Effector memory CD4-positive, alpha-beta T cell (primary cell): ENCODE measurements at regions not wholly inside any gene's neighbourhood (a gene's known extent, or its start where the extent isn't known, plus 50 kb on each side); places are given as distances from the start of the nearest gene placed in this dataset.

Experiments used
- DNase-seq, 3 donors: peaks; one replicate each; pipeline ENCODE4 v3.0.0-alpha.2; 2020
- H3K27ac ChIP-seq: 2 replicates; pipeline ENCODE4 v1.7.0; 2013; ENCODE audit warnings: mild to moderate bottlenecking, low read length, moderate library complexity; ENCODE audit not compliant: insufficient read depth, poor library complexity, severe bottlenecking
- H3K27me3 ChIP-seq: replicated peaks from 2 replicates; pipeline ENCODE4 v1.7.0; 2013; ENCODE audit warnings: mild to moderate bottlenecking, low read length; ENCODE audit not compliant: insufficient read depth, control insufficient read depth, poor library complexity, severe bottlenecking
- H3K36me3 ChIP-seq: 2 replicates; pipeline ENCODE4 v1.7.0; 2013; ENCODE audit warnings: mild to moderate bottlenecking, low read length, moderate library complexity; ENCODE audit not compliant: control insufficient read depth, insufficient read depth
- H3K4me1 ChIP-seq: 2 replicates; pipeline ENCODE4 v1.7.0; 2013; ENCODE audit warnings: low read length, mild to moderate bottlenecking; ENCODE audit not compliant: control insufficient read depth, insufficient read depth, poor library complexity, severe bottlenecking
- H3K4me3 ChIP-seq: 2 replicates; pipeline ENCODE4 v1.7.0; 2013; ENCODE audit warnings: low read length, low read depth, mild to moderate bottlenecking; ENCODE audit not compliant: insufficient read depth, poor library complexity, severe bottlenecking
- H3K9me3 ChIP-seq: 2 replicates; pipeline ENCODE4 v1.7.0; 2013; ENCODE audit warnings: mild to moderate bottlenecking, low read length, moderate library complexity; ENCODE audit not compliant: control insufficient read depth

- H3K4me3 ChIP-seq, result no peak overlapping the region
- H3K36me3 ChIP-seq, result no peaks in the 10 kb centered on the region
- H3K9me3 ChIP-seq, result no peaks in the 10 kb centered on the region
- no peaks in the 10 kb centered on the region for H3K27me3 ChIP-seq
- no peak for DNase-seq
- no peaks in the 10 kb centered on the region for H3K4me1 ChIP-seq
- no peak overlapping the region for H3K27ac ChIP-seq
These were observed 282.1 kb upstream of the NT5C1B start for GRCh38 chr2:18871430-18871829.

- Histone ChIP-seq H3K4me1 (no peaks in the 10 kb centered on the region), H3K4me3 (no peak overlapping the region), H3K9me3 (no peaks in the 10 kb centered on the region), H3K27ac (no peak overlapping the region), H3K27me3 (no peaks in the 10 kb centered on the region), H3K36me3 (no peaks in the 10 kb centered on the region)
- no peak for DNase-seq
These were observed 280.9 kb upstream of the NT5C1B start for GRCh38 chr2:18870307-18870706.

DNA sequence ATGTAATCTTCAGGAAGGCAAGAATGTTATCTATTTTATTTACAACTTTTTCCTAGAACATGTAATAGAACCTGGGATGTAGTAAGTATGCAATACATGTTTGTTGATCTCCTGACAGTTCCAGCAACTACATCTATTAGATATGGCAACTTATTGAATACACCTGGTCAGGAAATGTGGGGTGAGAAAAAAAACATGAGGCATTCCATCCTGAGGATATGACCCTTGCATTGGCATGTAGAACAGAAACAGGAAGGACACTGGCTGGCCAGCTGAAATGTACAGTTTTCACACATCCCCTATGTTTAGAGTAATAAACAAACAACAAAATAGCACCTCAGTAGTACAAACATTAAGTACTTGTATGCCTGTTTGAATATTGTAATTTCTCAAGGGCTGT, 272.6 kb upstream of the NT5C1B start:
- DNase-seq, result no peak
- Histone ChIP-seq H3K4me3 (no peak overlapping the region), H3K4me1 (no peaks in the 10 kb centered on the region), H3K9me3 (no peaks in the 10 kb centered on the region), H3K27me3 (no peaks in the 10 kb centered on the region), H3K27ac (no peak overlapping the region), H3K36me3 (no peaks in the 10 kb centered on the region)

DNA sequence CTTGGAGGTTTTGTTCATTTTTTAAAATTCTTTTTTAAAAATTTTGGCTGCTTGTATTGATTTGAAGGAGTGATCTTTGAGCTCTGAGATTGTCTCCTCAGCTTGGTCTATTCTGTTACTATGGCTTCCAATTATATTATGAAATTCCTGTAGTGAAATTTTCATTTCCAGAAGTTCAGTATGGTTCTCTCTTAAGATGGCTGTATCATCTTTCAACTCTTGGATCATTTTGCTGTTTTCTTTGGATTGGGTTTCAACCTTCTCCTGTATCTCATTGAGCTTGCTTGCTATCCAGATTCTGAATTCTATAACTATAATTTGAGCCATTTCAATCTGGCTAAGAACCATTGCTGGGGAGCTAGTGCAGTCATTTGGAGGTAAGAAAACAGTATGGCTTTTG, 270.8 kb upstream of the NT5C1B start:
- Histone ChIP-seq H3K4me1 (no peaks in the 10 kb centered on the region), H3K27ac (no peak overlapping the region), H3K36me3 (no peaks in the 10 kb centered on the region), H3K4me3 (no peak overlapping the region), H3K27me3 (no peaks in the 10 kb centered on the region), H3K9me3 (no peaks in the 10 kb centered on the region)
- no peak for DNase-seq

DNA sequence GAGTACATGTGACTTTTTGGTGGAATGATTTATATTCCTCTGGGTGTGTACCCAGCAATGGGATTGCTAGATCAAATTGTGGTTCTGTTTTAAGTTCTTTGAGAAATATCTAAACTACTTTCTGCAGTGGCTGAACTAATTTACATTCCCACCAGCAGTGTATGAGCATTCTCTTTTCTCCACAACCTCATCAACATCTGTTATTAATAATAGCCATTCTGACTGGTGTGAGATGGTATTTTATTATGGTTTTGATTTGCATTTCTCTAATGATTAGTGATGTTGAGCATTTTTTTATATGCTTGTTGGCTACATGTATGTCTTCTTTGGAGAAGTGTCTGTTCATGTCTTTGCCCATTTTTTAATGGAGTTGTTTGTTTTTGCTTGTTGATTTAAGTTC, 267.4 kb upstream of the NT5C1B start:
- Histone ChIP-seq H3K27me3 (no peaks in the 10 kb centered on the region), H3K36me3 (no peaks in the 10 kb centered on the region), H3K9me3 (no peaks in the 10 kb centered on the region), H3K4me1 (no peaks in the 10 kb centered on the region), H3K27ac (no peak overlapping the region), H3K4me3 (no peak overlapping the region)
- no peak for DNase-seq

DNA sequence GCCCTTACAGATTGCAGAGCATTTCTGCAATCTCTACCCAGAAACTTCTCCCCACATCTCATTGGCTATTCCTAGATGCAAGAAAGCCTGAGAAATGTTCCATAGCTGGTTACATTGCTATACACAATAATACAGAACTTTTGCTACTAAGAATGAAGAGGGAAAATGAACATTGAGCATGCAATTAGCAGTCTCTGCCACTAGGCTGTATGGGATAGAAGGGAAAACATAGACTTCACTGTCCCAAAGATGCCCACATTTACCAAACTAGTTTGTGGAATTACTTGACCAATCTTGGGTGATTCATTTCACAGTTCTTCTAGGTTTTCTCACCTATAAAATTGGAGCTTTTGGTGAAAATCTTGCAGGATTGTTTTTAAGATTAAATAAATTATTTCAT, 265.7 kb upstream of the NT5C1B start:
- Histone ChIP-seq H3K4me1 (no peaks in the 10 kb centered on the region), H3K27me3 (no peaks in the 10 kb centered on the region), H3K9me3 (no peaks in the 10 kb centered on the region), H3K4me3 (no peak overlapping the region), H3K27ac (no peak overlapping the region), H3K36me3 (no peaks in the 10 kb centered on the region)
- no peak for DNase-seq

GRCh38 chr2:18849841-18850578, 260.6 kb upstream of the NT5C1B start:
- Histone ChIP-seq H3K4me1 (no peaks in the 10 kb centered on the region), H3K27ac (no peak overlapping the region), H3K27me3 (no peaks in the 10 kb centered on the region), H3K9me3 (no peaks in the 10 kb centered on the region), H3K4me3 (no peak overlapping the region), H3K36me3 (no peaks in the 10 kb centered on the region)
- DNase-seq, result no peak

- Histone ChIP-seq H3K27ac (no peak overlapping the region), H3K4me1 (no peaks in the 10 kb centered on the region), H3K27me3 (no peaks in the 10 kb centered on the region), H3K36me3 (no peaks in the 10 kb centered on the region), H3K4me3 (no peak overlapping the region), H3K9me3 (no peaks in the 10 kb centered on the region)
- DNase-seq, result no peak
These were observed 259.3 kb upstream of the NT5C1B start for GRCh38 chr2:18848646-18849045.

GRCh38 chr2:18845854-18846445, 256.6 kb upstream of the NT5C1B start:
- no peaks in the 10 kb centered on the region for H3K4me1 ChIP-seq
- DNase-seq, result no peak
- no peak overlapping the region for H3K4me3 ChIP-seq
- no peaks in the 10 kb centered on the region for H3K9me3 ChIP-seq
- H3K36me3 ChIP-seq, result no peaks in the 10 kb centered on the region
- no peaks in the 10 kb centered on the region for H3K27me3 ChIP-seq
- H3K27ac ChIP-seq, result no peak overlapping the region

GRCh38 chr2:18842836-18843235, 253.5 kb upstream of the NT5C1B start:
- Histone ChIP-seq H3K27ac (no peak overlapping the region), H3K9me3 (no peaks in the 10 kb centered on the region), H3K36me3 (no peaks in the 10 kb centered on the region), H3K4me3 (no peak overlapping the region), H3K27me3 (no peaks in the 10 kb centered on the region), H3K4me1 (no peaks in the 10 kb centered on the region)
- no peak for DNase-seq
